HEK293 (cell line): ENCODE measurements at regions not wholly inside any gene's neighbourhood (a gene's known extent, or its start where the extent isn't known, plus 50 kb on each side); places are given as distances from the start of the nearest gene placed in this dataset.

Source experiments
- CTCF ChIA-PET: fragments of 350-600 bp; formaldehyde crosslinking; extraction: SDS; loops from one replicate; lab custom pipeline; 2021; ENCODE audit warnings: antibody characterized with exemption; lab: Yijun Ruan, JAX
- POLR2A ChIA-PET: fragments of 300-600 bp; formaldehyde crosslinking; extraction: SDS; loops from one replicate; lab custom pipeline; 2020; ENCODE audit warnings: antibody characterized with exemption, inconsistent platforms; lab: Yijun Ruan, JAX
- H3K27ac ChIP-seq: fragments of 200-500 bp; sonication (Bioruptor generic); 2 replicates; pipeline ENCODE4 v1.5.1; 2014; ENCODE audit warnings: low read depth, low read length, control low read depth, inconsistent platforms; ENCODE audit errors: extremely low read depth
- H3K36me3 ChIP-seq, 2 experiments: fragments of 200-500 bp in 1 of 2; sonication (Bioruptor generic) in 1 of 2; 1 replicate in 1 of 2; 2 replicates in 1 of 2; pipeline ENCODE4 v1.5.1; 2014 to 2017; ENCODE audit warnings: inconsistent platforms in 2 of 2, low read length in 2 of 2; ENCODE audit not compliant: control insufficient read depth in 2 of 2, insufficient read depth in 1 of 2
- H3K4me1 ChIP-seq: fragments of 200-500 bp; sonication (Bioruptor generic); 2 replicates; pipeline ENCODE4 v1.5.1; 2014; ENCODE audit warnings: mild to moderate bottlenecking, low read length, inconsistent platforms; ENCODE audit not compliant: control insufficient read depth, insufficient read depth
- H3K4me3 ChIP-seq: 2 replicates; pipeline ENCODE4 v1.5.1; 2011; ENCODE audit warnings: low read depth, mild to moderate bottlenecking, control low read depth, low read length, moderate library complexity
- H3K9me3 ChIP-seq: fragments of 200-500 bp; sonication (Bioruptor generic); 2 replicates; pipeline ENCODE4 v1.5.1; 2014; ENCODE audit warnings: low read depth, low read length, inconsistent platforms; ENCODE audit not compliant: control insufficient read depth, insufficient read depth
- BCL11A ChIP-seq: fragments of 450-650 bp; formaldehyde crosslinking; IDR thresholded peaks from 2 replicates; pipeline ENCODE4 v1.5.1; 2016; ENCODE audit warnings: low read depth, missing biosample characterization, missing genetic modification characterization
- GLIS1 ChIP-seq: fragments of 450-650 bp; formaldehyde crosslinking; IDR thresholded peaks from 2 replicates; pipeline ENCODE4 v1.5.1; 2016; ENCODE audit warnings: missing biosample characterization, missing genetic modification characterization
- SETDB1 ChIP-seq: IDR thresholded peaks from one replicate; pipeline ENCODE4 v1.6.1; 2017; ENCODE audit warnings: mild to moderate bottlenecking, low read length, moderate library complexity, mixed read lengths; ENCODE audit not compliant: insufficient read length
- ZNF112 ChIP-seq: fragments of 450-650 bp; formaldehyde crosslinking; IDR thresholded peaks from 2 replicates; pipeline ENCODE4 v1.5.0; 2017; ENCODE audit warnings: missing biosample characterization, missing genetic modification characterization
- ZNF138 ChIP-seq: fragments of 450-650 bp; formaldehyde crosslinking; IDR thresholded peaks from 2 replicates; pipeline ENCODE4 v1.5.1; 2016; ENCODE audit warnings: missing biosample characterization, missing genetic modification characterization, borderline replicate concordance
- ZNF157 ChIP-seq: fragments of 450-650 bp; formaldehyde crosslinking; IDR thresholded peaks from 2 replicates; pipeline ENCODE4 v1.5.1; 2016; ENCODE audit warnings: missing biosample characterization, missing genetic modification characterization
- ZNF202 ChIP-seq: fragments of 450-650 bp; formaldehyde crosslinking; IDR thresholded peaks from 2 replicates; pipeline ENCODE4 v1.5.1; 2016; ENCODE audit warnings: missing biosample characterization, missing genetic modification characterization, borderline replicate concordance
- ZNF335 ChIP-seq: fragments of 450-650 bp; formaldehyde crosslinking; conservative IDR thresholded peaks from 2 replicates; pipeline ENCODE4 v1.5.1; 2016; ENCODE audit warnings: missing biosample characterization, missing genetic modification characterization
- ZNF48 ChIP-seq: fragments of 450-650 bp; formaldehyde crosslinking; IDR thresholded peaks from 2 replicates; pipeline ENCODE4 v1.5.1; 2016; ENCODE audit warnings: missing biosample characterization, missing genetic modification characterization
- ZNF621 ChIP-seq: fragments of 450-650 bp; formaldehyde crosslinking; IDR thresholded peaks from 2 replicates; pipeline ENCODE4 v1.5.1; 2017; ENCODE audit warnings: missing biosample characterization, missing genetic modification characterization
- ZNF701 ChIP-seq: fragments of 450-650 bp; formaldehyde crosslinking; IDR thresholded peaks from 2 replicates; pipeline ENCODE4 v1.5.1; 2016; ENCODE audit warnings: missing biosample characterization, missing genetic modification characterization
- ZNF791 ChIP-seq: fragments of 450-650 bp; formaldehyde crosslinking; IDR thresholded peaks from 2 replicates; pipeline ENCODE4 v1.5.1; 2016; ENCODE audit warnings: missing biosample characterization, missing genetic modification characterization
- TF ChIP-seq, protein P1 (sequence below): fragments of 450-650 bp; formaldehyde crosslinking; IDR thresholded peaks from 2 replicates; pipeline ENCODE4 v1.5.1; 2016; ENCODE audit warnings: missing biosample characterization, missing genetic modification characterization
- TF ChIP-seq, protein P2 (sequence below): fragments of 450-650 bp; formaldehyde crosslinking; IDR thresholded peaks from 2 replicates; pipeline ENCODE4 v1.5.1; 2016; ENCODE audit warnings: missing biosample characterization, missing genetic modification characterization
- TF ChIP-seq, protein P3 (sequence below): IDR thresholded peaks from 2 replicates; pipeline ENCODE4 v1.6.1; 2011; ENCODE audit warnings: mild to moderate bottlenecking, low read depth, low read length, borderline replicate concordance
- TF ChIP-seq, protein P4 (sequence below): fragments of 450-650 bp; formaldehyde crosslinking; IDR thresholded peaks from 2 replicates; pipeline ENCODE4 v1.5.1; 2016; ENCODE audit warnings: missing biosample characterization, missing genetic modification characterization, low read depth
- TF ChIP-seq, protein P5 (sequence below): fragments of 450-650 bp; formaldehyde crosslinking; IDR thresholded peaks from 2 replicates; pipeline ENCODE4 v1.5.1; 2016; ENCODE audit warnings: missing biosample characterization, missing genetic modification characterization
- TF ChIP-seq, protein P6 (sequence below): fragments of 450-650 bp; formaldehyde crosslinking; IDR thresholded peaks from 2 replicates; pipeline ENCODE4 v1.5.1; 2016; ENCODE audit warnings: missing biosample characterization, missing genetic modification characterization
- TF ChIP-seq, protein P7 (sequence below): fragments of 450-650 bp; formaldehyde crosslinking; IDR thresholded peaks from 2 replicates; pipeline ENCODE4 v1.5.1; 2016; ENCODE audit warnings: missing biosample characterization, missing genetic modification characterization

DNA sequence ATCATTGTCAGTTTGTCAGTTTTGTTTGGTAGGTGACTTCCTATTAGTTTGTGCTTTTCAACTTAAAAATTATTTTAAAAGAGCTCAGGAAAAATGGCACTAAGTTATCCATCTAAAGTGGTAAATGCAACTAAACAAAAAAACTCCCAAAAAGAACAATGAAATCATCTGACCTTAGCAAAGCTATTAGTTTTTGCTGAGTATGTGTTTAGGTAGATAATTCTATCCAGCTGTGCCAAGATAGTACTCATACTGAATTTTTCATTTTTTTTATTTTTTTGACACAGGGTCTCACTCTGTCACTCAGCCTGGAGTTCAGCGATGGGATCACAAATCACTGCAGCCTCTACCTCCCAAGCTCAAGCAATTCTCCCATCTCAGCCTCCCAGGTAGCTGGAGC is 645.3 kb downstream of the TBC1D4 start:
- ChIA-PET CTCF (interaction anchor here (0.6 to 1.1 kb wide), 2 partner anchors 9 to 421 kb away, joined by 3 read pairs; no protein-coding TSS in a partner anchor), POLR2A (no interaction called here)
- H3K27ac ChIP-seq = no peak overlapping the region
- H3K4me1 ChIP-seq = no peaks in the 10 kb centered on the region
- H3K4me3 ChIP-seq = no peak overlapping the region
- H3K36me3 ChIP-seq = no peaks in the 10 kb centered on the region
- TF ChIP-seq ZNF138 (tag by site-specific recombination) = no peak
- TF ChIP-seq, protein P1, sequence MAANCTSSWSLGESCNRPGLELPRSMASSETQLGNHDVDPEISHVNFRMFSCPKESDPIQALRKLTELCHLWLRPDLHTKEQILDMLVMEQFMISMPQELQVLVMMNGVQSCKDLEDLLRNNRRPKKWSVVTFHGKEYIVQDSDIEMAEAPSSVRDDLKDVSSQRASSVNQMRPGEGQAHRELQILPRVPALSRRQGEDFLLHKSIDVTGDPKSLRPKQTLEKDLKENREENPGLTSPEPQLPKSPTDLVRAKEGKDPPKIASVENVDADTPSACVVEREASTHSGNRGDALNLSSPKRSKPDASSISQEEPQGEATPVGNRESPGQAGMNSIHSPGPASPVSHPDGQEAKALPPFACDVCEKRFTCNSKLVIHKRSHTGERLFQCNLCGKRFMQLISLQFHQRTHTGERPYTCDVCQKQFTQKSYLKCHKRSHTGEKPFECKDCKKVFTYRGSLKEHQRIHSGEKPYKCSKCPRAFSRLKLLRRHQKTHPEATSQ (tag by site-specific recombination) = no peak
- no peak for TF ChIP-seq ZNF202 (tag by site-specific recombination)
- TF ChIP-seq SETDB1 = no peak
- TF ChIP-seq, protein P2, sequence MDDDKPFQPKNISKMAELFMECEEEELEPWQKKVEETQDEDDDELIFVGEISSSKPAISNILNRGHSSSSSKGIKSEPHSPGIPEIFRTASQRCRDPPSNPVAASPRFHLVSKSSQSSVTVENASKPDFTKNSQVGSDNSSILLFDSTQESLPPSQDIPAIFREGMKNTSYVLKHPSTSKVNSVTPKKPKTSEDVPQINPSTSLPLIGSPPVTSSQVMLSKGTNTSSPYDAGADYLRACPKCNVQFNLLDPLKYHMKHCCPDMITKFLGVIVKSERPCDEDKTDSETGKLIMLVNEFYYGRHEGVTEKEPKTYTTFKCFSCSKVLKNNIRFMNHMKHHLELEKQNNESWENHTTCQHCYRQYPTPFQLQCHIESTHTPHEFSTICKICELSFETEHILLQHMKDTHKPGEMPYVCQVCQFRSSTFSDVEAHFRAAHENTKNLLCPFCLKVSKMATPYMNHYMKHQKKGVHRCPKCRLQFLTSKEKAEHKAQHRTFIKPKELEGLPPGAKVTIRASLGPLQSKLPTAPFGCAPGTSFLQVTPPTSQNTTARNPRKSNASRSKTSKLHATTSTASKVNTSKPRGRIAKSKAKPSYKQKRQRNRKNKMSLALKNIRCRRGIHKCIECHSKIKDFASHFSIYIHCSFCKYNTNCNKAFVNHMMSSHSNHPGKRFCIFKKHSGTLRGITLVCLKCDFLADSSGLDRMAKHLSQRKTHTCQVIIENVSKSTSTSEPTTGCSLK (tag by site-specific recombination) = no peak
- TF ChIP-seq, protein P3, sequence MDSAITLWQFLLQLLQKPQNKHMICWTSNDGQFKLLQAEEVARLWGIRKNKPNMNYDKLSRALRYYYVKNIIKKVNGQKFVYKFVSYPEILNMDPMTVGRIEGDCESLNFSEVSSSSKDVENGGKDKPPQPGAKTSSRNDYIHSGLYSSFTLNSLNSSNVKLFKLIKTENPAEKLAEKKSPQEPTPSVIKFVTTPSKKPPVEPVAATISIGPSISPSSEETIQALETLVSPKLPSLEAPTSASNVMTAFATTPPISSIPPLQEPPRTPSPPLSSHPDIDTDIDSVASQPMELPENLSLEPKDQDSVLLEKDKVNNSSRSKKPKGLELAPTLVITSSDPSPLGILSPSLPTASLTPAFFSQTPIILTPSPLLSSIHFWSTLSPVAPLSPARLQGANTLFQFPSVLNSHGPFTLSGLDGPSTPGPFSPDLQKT = no peak
- TF ChIP-seq, protein P4, sequence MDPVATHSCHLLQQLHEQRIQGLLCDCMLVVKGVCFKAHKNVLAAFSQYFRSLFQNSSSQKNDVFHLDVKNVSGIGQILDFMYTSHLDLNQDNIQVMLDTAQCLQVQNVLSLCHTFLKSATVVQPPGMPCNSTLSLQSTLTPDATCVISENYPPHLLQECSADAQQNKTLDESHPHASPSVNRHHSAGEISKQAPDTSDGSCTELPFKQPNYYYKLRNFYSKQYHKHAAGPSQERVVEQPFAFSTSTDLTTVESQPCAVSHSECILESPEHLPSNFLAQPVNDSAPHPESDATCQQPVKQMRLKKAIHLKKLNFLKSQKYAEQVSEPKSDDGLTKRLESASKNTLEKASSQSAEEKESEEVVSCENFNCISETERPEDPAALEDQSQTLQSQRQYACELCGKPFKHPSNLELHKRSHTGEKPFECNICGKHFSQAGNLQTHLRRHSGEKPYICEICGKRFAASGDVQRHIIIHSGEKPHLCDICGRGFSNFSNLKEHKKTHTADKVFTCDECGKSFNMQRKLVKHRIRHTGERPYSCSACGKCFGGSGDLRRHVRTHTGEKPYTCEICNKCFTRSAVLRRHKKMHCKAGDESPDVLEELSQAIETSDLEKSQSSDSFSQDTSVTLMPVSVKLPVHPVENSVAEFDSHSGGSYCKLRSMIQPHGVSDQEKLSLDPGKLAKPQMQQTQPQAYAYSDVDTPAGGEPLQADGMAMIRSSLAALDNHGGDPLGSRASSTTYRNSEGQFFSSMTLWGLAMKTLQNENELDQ (tag by site-specific recombination) = no peak
- TF ChIP-seq, protein P5, sequence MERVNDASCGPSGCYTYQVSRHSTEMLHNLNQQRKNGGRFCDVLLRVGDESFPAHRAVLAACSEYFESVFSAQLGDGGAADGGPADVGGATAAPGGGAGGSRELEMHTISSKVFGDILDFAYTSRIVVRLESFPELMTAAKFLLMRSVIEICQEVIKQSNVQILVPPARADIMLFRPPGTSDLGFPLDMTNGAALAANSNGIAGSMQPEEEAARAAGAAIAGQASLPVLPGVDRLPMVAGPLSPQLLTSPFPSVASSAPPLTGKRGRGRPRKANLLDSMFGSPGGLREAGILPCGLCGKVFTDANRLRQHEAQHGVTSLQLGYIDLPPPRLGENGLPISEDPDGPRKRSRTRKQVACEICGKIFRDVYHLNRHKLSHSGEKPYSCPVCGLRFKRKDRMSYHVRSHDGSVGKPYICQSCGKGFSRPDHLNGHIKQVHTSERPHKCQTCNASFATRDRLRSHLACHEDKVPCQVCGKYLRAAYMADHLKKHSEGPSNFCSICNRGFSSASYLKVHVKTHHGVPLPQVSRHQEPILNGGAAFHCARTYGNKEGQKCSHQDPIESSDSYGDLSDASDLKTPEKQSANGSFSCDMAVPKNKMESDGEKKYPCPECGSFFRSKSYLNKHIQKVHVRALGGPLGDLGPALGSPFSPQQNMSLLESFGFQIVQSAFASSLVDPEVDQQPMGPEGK (tag by site-specific recombination) = no peak
- TF ChIP-seq ZNF621 = no peak
- H3K9me3 ChIP-seq = no peaks in the 10 kb centered on the region

DNA sequence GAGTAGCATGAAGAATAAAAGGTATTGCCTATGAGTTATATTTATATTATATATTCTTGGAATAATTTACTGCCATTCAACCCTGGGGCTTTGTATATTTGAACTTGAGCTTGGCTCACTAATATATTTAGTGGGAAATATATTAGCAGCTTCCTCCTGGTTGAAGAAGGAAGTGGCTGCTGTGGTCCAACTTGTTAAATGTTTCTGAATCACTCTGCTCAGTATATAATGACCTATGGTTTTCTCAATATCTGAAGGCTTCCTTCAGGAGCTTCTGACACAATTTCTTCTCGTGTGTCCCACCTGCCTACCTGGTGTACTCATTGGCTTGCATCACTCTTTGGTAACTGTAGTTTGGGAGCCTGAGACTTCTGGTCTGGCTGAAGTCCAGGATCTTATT is 646.4 kb downstream of the TBC1D4 start:
- ChIA-PET POLR2A (no interaction called here), CTCF (no interaction called here)
- TF ChIP-seq ZNF335 = no peak
- no peak for TF ChIP-seq GLIS1 (tag by site-specific recombination)
- TF ChIP-seq, protein P6, sequence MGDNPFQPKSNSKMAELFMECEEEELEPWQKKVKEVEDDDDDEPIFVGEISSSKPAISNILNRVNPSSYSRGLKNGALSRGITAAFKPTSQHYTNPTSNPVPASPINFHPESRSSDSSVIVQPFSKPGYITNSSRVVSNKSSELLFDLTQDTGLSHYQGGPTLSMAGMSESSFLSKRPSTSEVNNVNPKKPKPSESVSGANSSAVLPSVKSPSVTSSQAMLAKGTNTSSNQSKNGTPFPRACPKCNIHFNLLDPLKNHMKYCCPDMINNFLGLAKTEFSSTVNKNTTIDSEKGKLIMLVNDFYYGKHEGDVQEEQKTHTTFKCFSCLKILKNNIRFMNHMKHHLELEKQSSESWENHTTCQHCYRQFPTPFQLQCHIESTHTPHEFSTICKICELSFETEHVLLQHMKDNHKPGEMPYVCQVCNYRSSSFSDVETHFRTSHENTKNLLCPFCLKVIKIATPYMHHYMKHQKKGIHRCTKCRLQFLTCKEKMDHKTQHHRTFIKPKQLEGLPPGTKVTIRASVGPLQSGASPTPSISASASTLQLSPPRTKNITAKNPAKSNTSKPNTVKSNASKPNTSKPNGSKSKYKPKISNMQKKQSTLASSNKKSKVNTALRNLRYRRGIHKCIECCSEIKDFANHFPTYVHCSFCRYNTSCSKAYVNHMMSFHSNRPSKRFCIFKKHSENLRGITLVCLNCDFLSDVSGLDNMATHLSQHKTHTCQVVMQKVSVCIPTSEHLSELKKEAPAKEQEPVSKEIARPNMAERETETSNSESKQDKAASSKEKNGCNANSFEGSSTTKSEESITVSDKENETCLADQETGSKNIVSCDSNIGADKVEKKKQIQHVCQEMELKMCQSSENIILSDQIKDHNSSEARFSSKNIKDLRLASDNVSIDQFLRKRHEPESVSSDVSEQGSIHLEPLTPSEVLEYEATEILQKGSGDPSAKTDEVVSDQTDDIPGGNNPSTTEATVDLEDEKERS (tag by site-specific recombination) = no peak
- no peak for TF ChIP-seq ZNF112
- no peak for TF ChIP-seq ZNF701 (tag by site-specific recombination)
- no peak for TF ChIP-seq ZNF791 (tag by site-specific recombination)
- TF ChIP-seq ZNF48 (tag by site-specific recombination) = no peak
- no peak for TF ChIP-seq BCL11A (tag by site-specific recombination)
- no peak for TF ChIP-seq ZNF157 (tag by site-specific recombination)
- TF ChIP-seq, protein P7, sequence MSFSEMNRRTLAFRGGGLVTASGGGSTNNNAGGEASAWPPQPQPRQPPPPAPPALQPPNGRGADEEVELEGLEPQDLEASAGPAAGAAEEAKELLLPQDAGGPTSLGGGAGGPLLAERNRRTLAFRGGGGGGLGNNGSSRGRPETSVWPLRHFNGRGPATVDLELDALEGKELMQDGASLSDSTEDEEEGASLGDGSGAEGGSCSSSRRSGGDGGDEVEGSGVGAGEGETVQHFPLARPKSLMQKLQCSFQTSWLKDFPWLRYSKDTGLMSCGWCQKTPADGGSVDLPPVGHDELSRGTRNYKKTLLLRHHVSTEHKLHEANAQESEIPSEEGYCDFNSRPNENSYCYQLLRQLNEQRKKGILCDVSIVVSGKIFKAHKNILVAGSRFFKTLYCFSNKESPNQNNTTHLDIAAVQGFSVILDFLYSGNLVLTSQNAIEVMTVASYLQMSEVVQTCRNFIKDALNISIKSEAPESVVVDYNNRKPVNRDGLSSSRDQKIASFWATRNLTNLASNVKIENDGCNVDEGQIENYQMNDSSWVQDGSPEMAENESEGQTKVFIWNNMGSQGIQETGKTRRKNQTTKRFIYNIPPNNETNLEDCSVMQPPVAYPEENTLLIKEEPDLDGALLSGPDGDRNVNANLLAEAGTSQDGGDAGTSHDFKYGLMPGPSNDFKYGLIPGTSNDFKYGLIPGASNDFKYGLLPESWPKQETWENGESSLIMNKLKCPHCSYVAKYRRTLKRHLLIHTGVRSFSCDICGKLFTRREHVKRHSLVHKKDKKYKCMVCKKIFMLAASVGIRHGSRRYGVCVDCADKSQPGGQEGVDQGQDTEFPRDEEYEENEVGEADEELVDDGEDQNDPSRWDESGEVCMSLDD (tag by site-specific recombination) = no peak
- Histone ChIP-seq H3K4me3 (no peak overlapping the region), H3K27ac (no peak overlapping the region), H3K36me3 (no peaks in the 10 kb centered on the region), H3K9me3 (no peaks in the 10 kb centered on the region), H3K4me1 (no peaks in the 10 kb centered on the region)
